ENCODE measurements at regions not wholly inside any gene's neighbourhood (a gene's known extent, or its start where the extent isn't known, plus 50 kb on each side); places are given as distances from the start of the nearest gene placed in this dataset.

DNA sequence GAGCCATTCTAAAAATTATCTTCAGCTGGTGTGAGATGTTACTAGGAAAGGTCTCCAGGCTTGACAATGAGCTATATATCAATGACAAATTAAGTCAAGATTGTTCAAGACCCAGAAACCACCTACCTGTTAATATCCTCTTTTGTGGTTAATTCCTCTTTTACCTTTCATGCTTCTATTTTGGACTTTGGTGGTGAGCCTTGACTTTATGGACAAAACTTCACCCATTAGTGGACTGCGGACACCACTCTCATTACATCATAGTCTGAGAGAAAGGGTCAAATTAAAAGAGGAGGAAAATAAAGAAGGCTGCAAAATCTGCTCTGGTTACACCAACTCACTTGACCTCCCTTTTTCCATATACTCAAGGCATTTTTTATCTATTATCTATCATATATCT is 271.5 kb upstream of the TTC14 start:
- no peaks in the 10 kb centered on the region for H4K20me1 ChIP-seq (ENCODE audit: insufficient read depth, low read length)
- no TSS peak for BruUV-seq (replicated peaks)
- intact Hi-C loops (cut with micrococcal nuclease; ENCODE audit: unreplicated experiment) (no loop called here), in situ Hi-C loops (cut with HindIII; ENCODE audit: extremely low pct_ligation_motif_present, low pct_unique_long_range_greater_than_20kb) (no loop called here)
- H3K79me2 ChIP-seq (ENCODE audit: insufficient read depth, low read length), result no peaks in the 10 kb centered on the region
- H3K27ac ChIP-seq (ENCODE audit: extremely low read length, insufficient read depth, low read length), result no peak overlapping the region
- no peak overlapping the region for H3K4me2 ChIP-seq (ENCODE audit: low read depth, low read length)
- FAIRE-seq (no peak), ATAC-seq (no peak), DNase-seq (ENCODE audit: low spot score) (no peak)
- ChIA-PET POLR2A (no interaction called here), CTCF (ENCODE audit: low intra/inter-chr PET ratio, low total read pairs) (no interaction called here)
- no peaks in the 10 kb centered on the region for H3K36me3 ChIP-seq (replicated peaks in 1 of 2; ENCODE audit: control insufficient read depth in 1 of 2, insufficient read depth in 2 of 2, low read length in 2 of 2)
- H3K27me3 ChIP-seq (ENCODE audit: control insufficient read depth in 1 of 2, insufficient read depth in 2 of 2, low read length in 2 of 2), result no peaks in the 10 kb centered on the region
- H3K4me1 ChIP-seq (ENCODE audit: insufficient read depth, low read length), result no peaks in the 10 kb centered on the region
- H3K4me3 ChIP-seq (replicated peaks in 1 of 3; ENCODE audit: insufficient read depth in 1 of 3, low read depth in 2 of 3, low read length in 3 of 3), result no peak overlapping the region
- TF ChIP-seq PITX1 (CRISPR knock-in tag; IDR thresholded peaks at IDR 0.05) (no peak), MED13 (CRISPR knock-in tag; IDR thresholded peaks at IDR 0.05) (no peak), MIXL1 (CRISPR knock-in tag; IDR thresholded peaks at IDR 0.05) (no peak), THYN1 (CRISPR knock-in tag; IDR thresholded peaks at IDR 0.05; ENCODE audit: borderline replicate concordance, low read depth) (no peak), HDAC1 (CRISPR knock-in tag; IDR thresholded peaks at IDR 0.05) (no peak), ZFP37 (CRISPR knock-in tag; IDR thresholded peaks at IDR 0.05; ENCODE audit: borderline replicate concordance) (no peak)
- TF ChIP-seq, protein P1, sequence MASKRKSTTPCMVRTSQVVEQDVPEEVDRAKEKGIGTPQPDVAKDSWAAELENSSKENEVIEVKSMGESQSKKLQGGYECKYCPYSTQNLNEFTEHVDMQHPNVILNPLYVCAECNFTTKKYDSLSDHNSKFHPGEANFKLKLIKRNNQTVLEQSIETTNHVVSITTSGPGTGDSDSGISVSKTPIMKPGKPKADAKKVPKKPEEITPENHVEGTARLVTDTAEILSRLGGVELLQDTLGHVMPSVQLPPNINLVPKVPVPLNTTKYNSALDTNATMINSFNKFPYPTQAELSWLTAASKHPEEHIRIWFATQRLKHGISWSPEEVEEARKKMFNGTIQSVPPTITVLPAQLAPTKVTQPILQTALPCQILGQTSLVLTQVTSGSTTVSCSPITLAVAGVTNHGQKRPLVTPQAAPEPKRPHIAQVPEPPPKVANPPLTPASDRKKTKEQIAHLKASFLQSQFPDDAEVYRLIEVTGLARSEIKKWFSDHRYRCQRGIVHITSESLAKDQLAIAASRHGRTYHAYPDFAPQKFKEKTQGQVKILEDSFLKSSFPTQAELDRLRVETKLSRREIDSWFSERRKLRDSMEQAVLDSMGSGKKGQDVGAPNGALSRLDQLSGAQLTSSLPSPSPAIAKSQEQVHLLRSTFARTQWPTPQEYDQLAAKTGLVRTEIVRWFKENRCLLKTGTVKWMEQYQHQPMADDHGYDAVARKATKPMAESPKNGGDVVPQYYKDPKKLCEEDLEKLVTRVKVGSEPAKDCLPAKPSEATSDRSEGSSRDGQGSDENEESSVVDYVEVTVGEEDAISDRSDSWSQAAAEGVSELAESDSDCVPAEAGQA (IDR thresholded peaks at IDR 0.05; ENCODE audit: low read depth), result no peak
- TF ChIP-seq, protein P1 (CRISPR knock-in tag; IDR thresholded peaks at IDR 0.05; ENCODE audit: borderline replicate concordance), result no peak
- TF ChIP-seq, protein P2, sequence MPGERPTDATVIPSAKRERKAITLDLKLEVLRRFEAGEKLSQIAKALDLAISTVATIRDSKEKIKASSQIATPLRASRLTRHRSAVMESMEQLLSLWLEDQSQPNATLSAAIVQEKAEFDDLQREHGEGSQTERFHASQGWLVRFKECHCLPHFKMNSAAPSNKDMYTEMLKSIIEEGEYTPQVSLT (CRISPR knock-in tag; IDR thresholded peaks at IDR 0.05; ENCODE audit: borderline replicate concordance, low read depth), result no peak
- TF ChIP-seq, protein P3, sequence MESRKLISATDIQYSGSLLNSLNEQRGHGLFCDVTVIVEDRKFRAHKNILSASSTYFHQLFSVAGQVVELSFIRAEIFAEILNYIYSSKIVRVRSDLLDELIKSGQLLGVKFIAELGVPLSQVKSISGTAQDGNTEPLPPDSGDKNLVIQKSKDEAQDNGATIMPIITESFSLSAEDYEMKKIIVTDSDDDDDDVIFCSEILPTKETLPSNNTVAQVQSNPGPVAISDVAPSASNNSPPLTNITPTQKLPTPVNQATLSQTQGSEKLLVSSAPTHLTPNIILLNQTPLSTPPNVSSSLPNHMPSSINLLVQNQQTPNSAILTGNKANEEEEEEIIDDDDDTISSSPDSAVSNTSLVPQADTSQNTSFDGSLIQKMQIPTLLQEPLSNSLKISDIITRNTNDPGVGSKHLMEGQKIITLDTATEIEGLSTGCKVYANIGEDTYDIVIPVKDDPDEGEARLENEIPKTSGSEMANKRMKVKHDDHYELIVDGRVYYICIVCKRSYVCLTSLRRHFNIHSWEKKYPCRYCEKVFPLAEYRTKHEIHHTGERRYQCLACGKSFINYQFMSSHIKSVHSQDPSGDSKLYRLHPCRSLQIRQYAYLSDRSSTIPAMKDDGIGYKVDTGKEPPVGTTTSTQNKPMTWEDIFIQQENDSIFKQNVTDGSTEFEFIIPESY (CRISPR knock-in tag; IDR thresholded peaks at IDR 0.05), result no peak
- H3K9ac ChIP-seq (ENCODE audit: insufficient read depth, low read depth, low read length), result no peak overlapping the region
- 24% methylated on average over 1 of the region's 1 CpG for WGBS (ENCODE audit: low lambda C conversion rate)
- H3K9me3 ChIP-seq (ENCODE audit: low read length), result no peaks in the 10 kb centered on the region
- H2AFZ ChIP-seq (ENCODE audit: low read length), result no peak overlapping the region
